HG03575 (cell line): ENCODE measurements at regions not wholly inside any gene's neighbourhood (a gene's known extent, or its start where the extent isn't known, plus 50 kb on each side); places are given as distances from the start of the nearest gene placed in this dataset.
"Not testable (repeated sequence)": the region's sequence is repeated elsewhere in the genome, so short reads cannot be mapped to it uniquely, and the experiment has no call there.

Source experiments
- ATAC-seq: cut with Tn5 transposase; IDR thresholded peaks from one replicate; pipeline ENCODE4 v1.9.1; 2021; ENCODE audit not compliant: unreplicated experiment, insufficient number of reproducible peaks, low FRiP score; ENCODE audit errors: extremely low read depth

GRCh38 chr2:7670905-7671641 lies 753.9 kb downstream of the RNF144A start:
- no peak for ATAC-seq

- no peak for ATAC-seq
Measured at GRCh38 chr2:7672027-7672684, 754.9 kb downstream of the RNF144A start.

DNA sequence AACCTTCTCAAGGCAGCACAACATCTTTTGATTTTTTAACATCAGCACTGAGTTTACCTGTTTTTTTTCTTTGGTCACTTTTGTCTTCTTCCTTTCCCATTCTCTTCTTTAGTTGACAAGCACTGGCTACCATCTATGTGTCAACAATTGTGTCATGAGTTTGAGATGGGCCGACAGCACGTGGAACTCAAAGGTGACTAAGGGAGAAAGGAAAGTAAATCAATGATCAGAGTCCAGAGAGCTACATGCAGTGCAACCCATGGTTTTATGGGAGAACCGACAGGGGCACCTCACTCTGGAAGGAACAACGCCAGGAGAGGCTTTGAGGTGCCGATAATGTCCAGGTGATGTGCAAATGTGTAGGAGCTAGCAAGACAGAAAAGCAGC lies 755.5 kb downstream of the RNF144A start:
- no peak for ATAC-seq

DNA sequence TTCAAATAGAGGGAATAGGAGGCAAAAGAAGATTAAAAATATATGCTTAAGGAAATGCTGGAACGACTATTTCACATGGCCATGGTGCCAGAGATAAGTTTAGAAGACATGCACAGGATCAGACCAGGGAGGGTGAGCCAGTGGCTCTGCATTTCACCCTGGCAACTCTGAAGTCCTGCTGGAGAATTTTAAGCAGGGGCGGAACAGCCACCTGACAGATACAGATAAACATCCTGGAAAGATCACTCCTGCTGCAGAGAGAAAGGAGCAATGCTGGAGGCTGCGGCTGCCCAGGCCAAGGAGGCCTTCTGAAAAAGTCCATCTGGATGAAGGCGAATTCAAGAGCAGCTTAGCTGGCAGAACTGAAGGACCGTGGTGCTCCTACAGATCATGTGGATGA lies 755.9 kb downstream of the RNF144A start:
- ATAC-seq, result no peak

- ATAC-seq, result no peak
Measured at GRCh38 chr2:7673853-7674252, 756.6 kb downstream of the RNF144A start.

GRCh38 chr2:7674606-7675005 lies 757.4 kb downstream of the RNF144A start:
- ATAC-seq, result no peak

DNA sequence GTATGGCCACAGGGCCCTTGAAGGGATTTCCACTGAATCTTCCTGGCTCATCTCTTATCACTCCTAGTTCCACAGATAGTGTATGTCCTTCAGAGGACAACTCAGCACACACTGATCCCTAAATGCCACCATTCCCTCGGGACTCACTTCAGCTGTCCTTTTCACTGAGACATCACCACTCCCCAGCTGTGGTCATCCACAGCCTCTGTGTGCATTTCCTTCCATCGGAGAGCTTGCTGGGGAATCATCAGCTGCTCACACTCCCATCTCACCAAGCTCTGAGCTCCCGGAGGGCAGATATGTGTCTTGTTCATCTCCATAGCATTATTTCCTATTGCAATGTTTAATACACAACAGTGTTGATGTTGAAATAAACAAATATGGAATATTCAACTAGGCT lies 759.5 kb downstream of the RNF144A start:
- no peak for ATAC-seq

- no peak for ATAC-seq
Measured at GRCh38 chr2:7681881-7682461, 764.8 kb downstream of the RNF144A start.

DNA sequence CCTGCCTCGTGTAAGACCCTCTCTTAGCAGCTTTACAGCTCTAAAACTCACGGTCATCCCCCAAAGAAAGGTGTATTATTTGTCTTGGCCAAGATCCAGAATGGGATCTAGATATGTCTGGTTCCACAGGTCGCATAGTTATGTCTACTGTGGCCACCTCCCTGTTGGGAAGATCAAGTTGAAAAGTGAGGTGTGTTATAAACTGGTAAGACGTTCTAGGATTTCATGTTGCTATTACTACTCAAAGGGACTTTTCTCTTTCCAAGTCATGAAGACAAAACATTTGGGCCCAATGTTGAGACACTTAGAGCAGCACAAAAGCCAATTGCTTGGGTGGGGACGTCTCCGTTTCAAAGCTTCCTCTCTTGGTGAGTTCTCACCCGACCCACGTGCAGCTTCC lies 766.0 kb downstream of the RNF144A start:
- ATAC-seq, result no peak

DNA sequence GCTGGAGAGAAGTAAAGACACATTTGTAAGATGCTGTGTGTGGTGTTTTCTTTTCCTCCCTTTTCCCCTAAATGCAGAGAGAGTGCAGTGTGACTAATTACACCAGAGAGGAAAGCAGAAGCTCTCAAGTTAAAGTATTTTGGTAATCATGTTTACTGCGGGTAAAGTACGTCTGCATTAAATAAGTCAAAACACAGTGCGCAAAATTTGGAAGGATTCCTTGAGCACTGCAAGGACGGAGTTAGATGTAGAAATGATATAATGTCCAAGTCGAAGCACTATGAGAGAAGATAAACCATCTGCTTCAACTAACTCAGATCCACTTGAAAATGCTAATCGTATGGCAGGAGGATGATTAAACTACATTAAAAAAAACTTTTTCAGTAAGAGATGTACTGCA lies 766.5 kb downstream of the RNF144A start:
- no peak for ATAC-seq

- ATAC-seq, result no peak
Measured at GRCh38 chr2:7685342-7686015, 768.3 kb downstream of the RNF144A start.

- no peak for ATAC-seq
Measured at GRCh38 chr2:7686016-7686385, 768.8 kb downstream of the RNF144A start.

DNA sequence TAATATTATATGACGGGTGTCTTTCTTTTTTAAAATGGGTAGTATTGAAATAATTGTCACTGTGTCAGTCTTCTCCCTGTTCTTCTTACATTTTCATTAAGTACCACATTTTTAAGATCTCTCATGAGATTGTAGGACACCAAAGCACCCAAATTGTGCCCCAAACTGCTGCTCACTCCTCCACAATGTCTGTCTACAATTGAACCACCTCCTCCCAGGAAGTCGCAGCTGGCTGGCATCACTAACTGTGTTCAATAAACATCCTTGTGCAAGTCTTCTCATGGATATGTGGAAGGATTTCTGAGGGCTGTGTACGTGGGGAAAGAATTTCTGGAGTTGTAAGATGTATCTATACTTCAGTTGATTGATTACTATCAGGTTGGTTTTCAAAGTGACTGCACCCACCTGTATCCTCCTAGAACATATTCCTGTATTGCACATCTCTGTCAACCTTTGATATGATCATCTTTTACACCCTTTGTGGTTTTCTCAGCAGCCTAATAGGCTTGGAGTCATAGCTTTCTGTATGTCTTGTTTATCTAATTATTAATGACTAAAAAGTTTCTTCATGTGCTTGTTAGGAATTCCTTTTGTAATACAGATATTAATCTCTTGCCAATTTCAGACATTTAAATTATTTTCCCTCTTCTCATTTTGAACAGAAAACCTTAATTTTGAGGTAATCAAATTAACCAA lies 774.9 kb downstream of the RNF144A start:
- no peak for ATAC-seq

DNA sequence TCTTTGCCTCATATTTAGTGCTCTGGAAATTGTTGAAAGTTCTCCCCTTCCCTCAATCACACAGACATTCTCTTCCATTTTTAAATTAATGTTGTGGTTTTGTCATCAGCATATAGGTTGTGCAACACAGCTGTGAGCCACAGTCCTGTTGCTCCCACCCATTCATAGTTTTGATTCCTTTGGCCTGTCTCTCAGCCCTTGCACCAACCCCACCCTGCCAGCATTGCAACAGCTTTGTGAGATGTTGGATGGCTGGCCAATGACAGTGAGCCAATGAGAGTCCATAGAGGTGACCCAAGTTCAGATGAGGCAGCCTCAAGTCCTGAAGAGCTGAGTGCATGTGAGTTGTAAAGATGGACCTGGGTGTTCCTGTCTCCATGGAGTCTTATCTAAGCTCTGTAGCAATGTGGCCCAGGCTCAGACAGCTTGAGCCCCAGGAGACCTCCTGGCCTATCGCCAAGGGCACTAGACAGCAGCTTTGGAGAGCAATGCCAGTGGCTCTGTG lies 775.5 kb downstream of the RNF144A start:
- no peak for ATAC-seq

GRCh38 chr2:7693246-7694075 lies 776.2 kb downstream of the RNF144A start:
- ATAC-seq, result no peak

DNA sequence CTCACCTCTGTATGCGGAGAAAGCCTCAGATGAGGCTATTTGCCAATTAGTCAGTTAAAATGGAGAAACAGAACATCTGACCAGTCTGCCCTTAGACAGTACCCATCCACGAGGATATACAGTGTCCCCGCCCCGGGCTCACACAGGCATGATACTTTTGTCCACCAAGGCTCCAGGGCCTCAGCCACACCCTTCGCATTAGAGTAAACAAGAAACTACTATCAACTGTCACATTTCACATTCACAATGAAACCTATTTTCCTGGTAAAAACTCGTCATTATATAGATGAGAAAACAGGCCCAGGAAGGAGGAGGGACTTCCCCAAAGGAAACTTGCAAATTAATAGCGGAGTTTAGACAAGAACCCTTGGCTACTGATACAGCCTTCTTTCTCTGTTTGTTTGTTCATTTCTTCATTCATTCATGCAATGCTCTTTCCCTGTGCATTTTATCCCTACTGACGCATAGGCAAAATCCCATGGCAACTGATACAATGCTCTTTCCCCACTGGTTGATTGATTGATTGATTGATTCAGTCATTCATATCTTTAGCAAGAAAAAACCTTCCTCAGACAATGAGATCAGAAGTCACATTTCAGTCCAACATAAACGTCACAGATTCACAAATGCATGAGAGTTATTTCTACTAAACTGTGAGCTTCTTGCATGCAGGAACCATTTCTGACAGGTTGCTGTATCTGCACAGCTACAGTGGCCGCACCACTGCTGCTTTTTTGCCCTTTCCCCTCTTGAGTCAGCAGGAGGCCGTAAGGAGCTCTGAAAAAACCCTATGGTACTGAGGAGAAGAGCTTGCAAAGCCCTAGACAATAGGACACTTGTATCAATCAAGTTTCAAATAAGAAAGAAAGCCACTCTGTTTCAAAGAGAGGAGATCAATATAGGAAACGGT lies 777.1 kb downstream of the RNF144A start:
- no peak for ATAC-seq

DNA sequence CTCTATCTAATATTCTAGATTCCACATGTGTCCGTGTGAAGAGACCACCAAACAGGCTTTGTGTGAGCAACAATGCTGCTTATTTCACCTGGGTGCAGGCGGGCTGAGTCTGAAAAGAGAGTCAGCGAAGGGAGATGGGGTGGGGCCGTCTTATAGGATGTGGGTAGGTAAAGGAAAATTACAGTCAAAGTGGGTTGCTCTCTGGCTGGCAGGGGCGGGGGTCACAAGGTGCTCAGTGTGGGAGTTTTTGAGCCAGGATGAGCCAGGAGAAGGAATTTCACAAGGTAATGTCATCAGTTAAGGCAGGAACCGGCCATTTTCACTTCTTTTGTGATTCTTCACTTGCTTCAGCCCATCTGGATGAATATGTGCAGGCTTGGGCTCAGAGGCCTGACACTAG lies 779.3 kb downstream of the RNF144A start:
- not testable (repeated sequence) for ATAC-seq
